Endothelial cell of umbilical vein (primary cell): ENCODE measurements at regions not wholly inside any gene's neighbourhood (a gene's known extent, or its start where the extent isn't known, plus 50 kb on each side); places are given as distances from the start of the nearest gene placed in this dataset.

Experiments used
- BruUV-seq: library from RNA; stranded (reverse); fragments of 400-500 nt; replicated peaks from 2 replicates; lab custom pipeline; 2021; lab: Mats Ljungman, UMichigan
- CTCF ChIA-PET: fragments of 300-600, 350-600 bp; sonication (Branson Sonifier 250); formaldehyde crosslinking; loops from one replicate; lab custom pipeline; 2021; ENCODE audit warnings: antibody characterized with exemption, inconsistent platforms; lab: Charles Lee
- POLR2A ChIA-PET: fragments of 300-600, 350-600 bp; sonication (Branson Sonifier 250); formaldehyde crosslinking; loops from one replicate; lab custom pipeline; 2021; ENCODE audit warnings: antibody characterized with exemption, inconsistent platforms; lab: Charles Lee
- DNase-seq: peaks from one replicate; pipeline ENCODE4 v3.0.0-alpha.2; 2011; ENCODE audit warnings: low read depth, low spot score
- FAIRE-seq: peaks from 2 replicates; lab custom pipeline; 2011; peaks lifted over from hg19 to GRCh38; lab: Jason Lieb, UNC
- H2AFZ ChIP-seq: 2 replicates; pipeline ENCODE4 v1.6.0; 2012; ENCODE audit warnings: low read depth, low read length, control low read depth, inconsistent platforms
- H3K27ac ChIP-seq: 2 replicates; pipeline ENCODE4 v1.5.1; 2011; ENCODE audit warnings: low read depth, mild to moderate bottlenecking, control low read depth, low read length, moderate library complexity; ENCODE audit not compliant: insufficient read depth
- H3K27me3 ChIP-seq, 2 experiments: 2 replicates each; pipeline versions ENCODE4 v1.6.0 to v1.6.1; 2011; ENCODE audit warnings: low read length in 2 of 2, mixed read lengths in 1 of 2; ENCODE audit not compliant: control insufficient read depth in 2 of 2, insufficient read depth in 2 of 2
- H3K36me3 ChIP-seq, 2 experiments: 2 replicates in 1 of 2; 3 replicates in 1 of 2; pipeline ENCODE4 v1.5.1; 2011; ENCODE audit warnings: low read length in 2 of 2, mild to moderate bottlenecking in 1 of 2, moderate library complexity in 1 of 2; ENCODE audit not compliant: control insufficient read depth in 2 of 2, insufficient read depth in 2 of 2; ENCODE audit errors: extremely low read depth in 1 of 2
- H3K4me1 ChIP-seq: 3 replicates; pipeline ENCODE4 v1.5.1; 2011; ENCODE audit warnings: mild to moderate bottlenecking, low read length; ENCODE audit not compliant: control insufficient read depth, insufficient read depth; ENCODE audit errors: extremely low read depth
- H3K4me2 ChIP-seq: 2 replicates; pipeline ENCODE4 v1.6.1; 2011; ENCODE audit warnings: low read length, control low read depth, mixed read lengths; ENCODE audit not compliant: insufficient read depth
- H3K4me3 ChIP-seq, 3 experiments: fragments of 200-600 bp in 1 of 3; sonication (generic), shearing (Covaris generic) in 1 of 3; replicated peaks in 1 of 3; 2 replicates each; pipeline ENCODE4 v1.5.1; 2011 to 2016; ENCODE audit warnings: control low read depth in 3 of 3, low read length in 3 of 3, mild to moderate bottlenecking in 2 of 3, inconsistent platforms in 1 of 3, low read depth in 1 of 3, moderate library complexity in 1 of 3; ENCODE audit not compliant: insufficient read depth in 1 of 3
- H3K79me2 ChIP-seq: 2 replicates; pipeline ENCODE4 v1.6.0; 2012; ENCODE audit warnings: low read length, inconsistent platforms; ENCODE audit not compliant: control insufficient read depth, insufficient read depth
- H3K9ac ChIP-seq: replicated peaks from 2 replicates; pipeline ENCODE3; 2011; ENCODE audit warnings: low read length, control low read depth; ENCODE audit not compliant: insufficient read depth; ENCODE audit errors: extremely low read depth
- H3K9me1 ChIP-seq: replicated peaks from 3 replicates; pipeline ENCODE4 v1.6.0; 2011; ENCODE audit warnings: mild to moderate bottlenecking, low read length; ENCODE audit not compliant: control insufficient read depth, insufficient read depth; ENCODE audit errors: extremely low read depth
- H3K9me3 ChIP-seq: replicated peaks from 2 replicates; pipeline ENCODE4 v1.5.1; 2012; ENCODE audit warnings: low read length, inconsistent platforms; ENCODE audit not compliant: control insufficient read depth, insufficient read depth
- H4K20me1 ChIP-seq: replicated peaks from 2 replicates; pipeline ENCODE3; 2011; ENCODE audit warnings: mild to moderate bottlenecking, low read length; ENCODE audit not compliant: control insufficient read depth, insufficient read depth; ENCODE audit errors: extremely low read depth
- CTCF ChIP-seq, 2 donors: IDR thresholded peaks; 1 replicate in 1 of 2; 2 replicates in 1 of 2; pipeline ENCODE4 v1.5.1; 2011; ENCODE audit warnings: low read length in 2 of 2, mild to moderate bottlenecking in 2 of 2, moderate library complexity in 2 of 2, control low read depth in 1 of 2, inconsistent platforms in 1 of 2, low read depth in 1 of 2; ENCODE audit not compliant: insufficient read depth in 1 of 2; ENCODE audit errors: extremely low read depth in 1 of 2
- EZH2 ChIP-seq: IDR thresholded peaks from 2 replicates; pipeline ENCODE4 v1.6.1; 2012; ENCODE audit warnings: borderline replicate concordance, low read depth, mild to moderate bottlenecking, moderate library complexity, low read length, inconsistent platforms; ENCODE audit not compliant: severe bottlenecking
- JUN ChIP-seq: IDR thresholded peaks from 2 replicates; pipeline ENCODE4 v1.6.1; 2011; ENCODE audit warnings: borderline replicate concordance, low read depth; ENCODE audit not compliant: insufficient read length, insufficient read depth
- MAX ChIP-seq: IDR thresholded peaks from 2 replicates; pipeline ENCODE4 v1.6.1; 2011; ENCODE audit not compliant: insufficient read depth, insufficient read length
- MYC ChIP-seq: IDR thresholded peaks from one replicate; pipeline ENCODE4 v1.6.1; 2011; ENCODE audit warnings: mild to moderate bottlenecking, low read depth, low read length
- POLR2A ChIP-seq: IDR thresholded peaks from 2 replicates; pipeline ENCODE4 v1.6.1; 2012; ENCODE audit warnings: low read depth, mild to moderate bottlenecking, control low read depth, low read length
- POLR2AphosphoS5 ChIP-seq: IDR thresholded peaks from 2 replicates; pipeline ENCODE4 v1.6.1; 2012; ENCODE audit warnings: low read depth, mild to moderate bottlenecking, control low read depth, low read length, moderate library complexity; ENCODE audit not compliant: insufficient read depth
- dilution Hi-C: fragments of 300-500 bp; cut with MboI; formaldehyde crosslinking; loops from one replicate; pipeline ENCODE4 v1.15.0; 2019; ENCODE audit warnings: low sequenced_read_pairs; ENCODE audit not compliant: extremely low pct_ligation_motif_present
- intact Hi-C: fragments of 100-400 bp; cut with micrococcal nuclease; formaldehyde crosslinking; loops from one replicate; pipeline ENCODE4 v1.10.0; 2022

GRCh38 chr18:73961804-73962203, 185.8 kb downstream of the FBXO15 start:
- intact Hi-C loops = no loop called here
- H3K9ac ChIP-seq = no peak overlapping the region
- CTCF ChIA-PET = no interaction called here
- POLR2A ChIA-PET = no interaction called here
- H4K20me1 ChIP-seq = no peaks in the 10 kb centered on the region
- no peaks in the 10 kb centered on the region for H3K79me2 ChIP-seq
- H2AFZ ChIP-seq = no peak overlapping the region
- TF ChIP-seq EZH2 = no peak
- no peak for TF ChIP-seq MAX
- no peak for TF ChIP-seq POLR2AphosphoS5
- no peak for TF ChIP-seq MYC
- TF ChIP-seq POLR2A = no peak
- TF ChIP-seq JUN = no peak
- dilution Hi-C loops = no loop called here
- H3K9me3 ChIP-seq = no peaks in the 10 kb centered on the region
- BruUV-seq = no TSS peak
- no peaks in the 10 kb centered on the region for H3K27me3 ChIP-seq
- H3K4me1 ChIP-seq = no peaks in the 10 kb centered on the region
- DNase-seq (no peak), FAIRE-seq (no peak)
- no peak overlapping the region for H3K4me2 ChIP-seq
- H3K9me1 ChIP-seq = no peaks in the 10 kb centered on the region
- H3K4me3 ChIP-seq = no peak overlapping the region
- no peaks in the 10 kb centered on the region for H3K36me3 ChIP-seq
- no peak overlapping the region for H3K27ac ChIP-seq

GRCh38 chr18:73959352-73959751, 188.3 kb downstream of the FBXO15 start:
- FAIRE-seq (no peak), DNase-seq (no peak)
- Histone ChIP-seq H3K79me2 (no peaks in the 10 kb centered on the region), H3K4me2 (no peak overlapping the region), H3K27ac (no peak overlapping the region), H3K4me3 (no peak overlapping the region), H3K9ac (no peak overlapping the region), H3K9me3 (no peaks in the 10 kb centered on the region), H3K9me1 (no peaks in the 10 kb centered on the region), H3K27me3 (no peaks in the 10 kb centered on the region), H2AFZ (no peak overlapping the region), H3K4me1 (no peaks in the 10 kb centered on the region), H3K36me3 (no peaks in the 10 kb centered on the region), H4K20me1 (no peaks in the 10 kb centered on the region)
- TF ChIP-seq EZH2 (no peak), MAX (no peak), CTCF (IDR thresholded peaks at IDR 0.05; ENCODE audit: extremely low read depth in 1 of 2, insufficient read depth in 1 of 2, low read depth in 1 of 2, low read length in 2 of 2) (no peak)
- ChIA-PET POLR2A (no interaction called here), CTCF (no interaction called here)
- dilution Hi-C loops = no loop called here
- intact Hi-C loops = no loop called here
- no TSS peak for BruUV-seq
